ENCODE measurements at regions not wholly inside any gene's neighbourhood (a gene's known extent, or its start where the extent isn't known, plus 50 kb on each side); places are given as distances from the start of the nearest gene placed in this dataset.
"Not testable (repeated sequence)": the region's sequence is repeated elsewhere in the genome, so short reads cannot be mapped to it uniquely, and the experiment has no call there.

DNA sequence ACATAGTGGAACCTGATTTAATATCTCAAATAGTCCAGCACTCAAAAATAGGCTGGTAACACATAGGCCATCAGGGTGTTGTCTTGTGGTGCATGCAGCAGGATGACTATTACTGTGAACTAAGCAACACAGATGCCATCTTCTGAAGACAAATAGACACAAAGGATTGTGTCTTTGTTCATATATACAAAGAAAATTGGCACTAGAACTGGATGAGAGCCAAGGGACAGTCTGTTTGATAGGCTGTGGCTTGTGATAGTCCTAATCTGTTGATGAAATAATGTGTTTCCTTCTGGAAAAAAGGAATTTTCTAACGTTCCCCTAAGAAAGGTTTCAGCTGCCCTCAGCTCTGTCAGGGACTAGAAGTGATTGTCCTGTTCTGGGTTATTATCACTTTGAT, 129.8 kb downstream of the TPBG start:
- 25 to 39% methylated on average over 1 of the region's 1 CpG for WGBS, 2 donors
- no peak overlapping the region for H3K27ac ChIP-seq (ENCODE audit: low read depth in 1 of 2, low read length in 2 of 2)
- intact Hi-C loops (cut with DNase I): no loop called here

GRCh38 chr6:82494367-82494766, 130.8 kb downstream of the TPBG start:
- Histone ChIP-seq H3K4me3 (ENCODE audit: low read length in 2 of 2) (no peak overlapping the region), H3K27me3 (ENCODE audit: control insufficient read depth in 1 of 2, insufficient read depth in 2 of 2, low read length in 1 of 2) (no peaks in the 10 kb centered on the region), H3K36me3 (ENCODE audit: control insufficient read depth in 1 of 2, insufficient read depth in 2 of 2, low read length in 1 of 2) (no peaks in the 10 kb centered on the region), H3K9me3 (ENCODE audit: control insufficient read depth, low read length) (no peaks in the 10 kb centered on the region), H3K27ac (ENCODE audit: low read depth in 1 of 2, low read length in 2 of 2) (no peak overlapping the region), H3K4me1 (ENCODE audit: control insufficient read depth in 1 of 2, insufficient read depth in 2 of 2, low read length in 2 of 2) (no peaks in the 10 kb centered on the region)
- ATAC-seq (ENCODE audit: low FRiP score): no peak
- intact Hi-C loops (cut with DNase I): no loop called here
- no peak for DNase-seq

More for the DNA sequence above, 129.8 kb downstream of the TPBG start:
- H3K36me3 ChIP-seq (ENCODE audit: control insufficient read depth in 1 of 2, insufficient read depth in 2 of 2, low read length in 1 of 2): no peaks in the 10 kb centered on the region
- H3K4me3 ChIP-seq (ENCODE audit: low read length in 2 of 2): no peak overlapping the region
- DNase-seq (no peak), ATAC-seq (ENCODE audit: low FRiP score) (no peak)
- no peaks in the 10 kb centered on the region for H3K27me3 ChIP-seq (ENCODE audit: control insufficient read depth in 1 of 2, insufficient read depth in 2 of 2, low read length in 1 of 2)
- no peaks in the 10 kb centered on the region for H3K9me3 ChIP-seq (ENCODE audit: control insufficient read depth, low read length)
- H3K4me1 ChIP-seq (ENCODE audit: control insufficient read depth in 1 of 2, insufficient read depth in 2 of 2, low read length in 2 of 2): no peaks in the 10 kb centered on the region

GRCh38 chr6:82501901-82502300, 138.3 kb downstream of the TPBG start:
- intact Hi-C loops (cut with DNase I); DNase-seq: not testable (repeated sequence)

GRCh38 chr6:82506526-82506925, 142.9 kb downstream of the TPBG start:
- no peak overlapping the region for H3K4me3 ChIP-seq (ENCODE audit: low read length in 2 of 2)
- intact Hi-C loops (cut with DNase I): no loop called here
- no peaks in the 10 kb centered on the region for H3K4me1 ChIP-seq (ENCODE audit: control insufficient read depth in 1 of 2, insufficient read depth in 2 of 2, low read length in 2 of 2)
- WGBS, 2 donors: 43 to 79% methylated on average over 1 of the region's 1 CpG
- no peak for ATAC-seq (ENCODE audit: low FRiP score)
- H3K27ac ChIP-seq (ENCODE audit: low read depth in 1 of 2, low read length in 2 of 2): no peak overlapping the region
- no peaks in the 10 kb centered on the region for H3K36me3 ChIP-seq (ENCODE audit: control insufficient read depth in 1 of 2, insufficient read depth in 2 of 2, low read length in 1 of 2)
- peaks cover 4% of the 10 kb centered on the region for H3K9me3 ChIP-seq (ENCODE audit: control insufficient read depth, low read length)
- DNase-seq: no peak
- H3K27me3 ChIP-seq (ENCODE audit: control insufficient read depth in 1 of 2, insufficient read depth in 2 of 2, low read length in 1 of 2): no peaks in the 10 kb centered on the region

More at GRCh38 chr6:82501901-82502300, 138.3 kb downstream of the TPBG start:
- not testable (repeated sequence) for H3K9me3 ChIP-seq (ENCODE audit: control insufficient read depth, low read length); H3K4me3 ChIP-seq (ENCODE audit: low read length in 2 of 2); H3K27me3 ChIP-seq (ENCODE audit: control insufficient read depth in 1 of 2, insufficient read depth in 2 of 2, low read length in 1 of 2); H3K4me1 ChIP-seq (ENCODE audit: control insufficient read depth in 1 of 2, insufficient read depth in 2 of 2, low read length in 2 of 2); H3K36me3 ChIP-seq (ENCODE audit: control insufficient read depth in 1 of 2, insufficient read depth in 2 of 2, low read length in 1 of 2); ATAC-seq (ENCODE audit: low FRiP score); H3K27ac ChIP-seq (ENCODE audit: low read depth in 1 of 2, low read length in 2 of 2)
- 82 to 85% methylated on average over 5 of the region's 5 CpGs for WGBS, 2 donors

GRCh38 chr6:82507112-82507511, 143.5 kb downstream of the TPBG start:
- Histone ChIP-seq H3K4me1 (ENCODE audit: control insufficient read depth in 1 of 2, insufficient read depth in 2 of 2, low read length in 2 of 2) (no peaks in the 10 kb centered on the region), H3K36me3 (ENCODE audit: control insufficient read depth in 1 of 2, insufficient read depth in 2 of 2, low read length in 1 of 2) (no peaks in the 10 kb centered on the region), H3K27ac (ENCODE audit: low read depth in 1 of 2, low read length in 2 of 2) (no peak overlapping the region), H3K4me3 (ENCODE audit: low read length in 2 of 2) (no peak overlapping the region), H3K9me3 (ENCODE audit: control insufficient read depth, low read length) (no peaks in the 10 kb centered on the region), H3K27me3 (ENCODE audit: control insufficient read depth in 1 of 2, insufficient read depth in 2 of 2, low read length in 1 of 2) (no peaks in the 10 kb centered on the region)
- no peak for DNase-seq
- intact Hi-C loops (cut with DNase I): no loop called here
- ATAC-seq (ENCODE audit: low FRiP score): no peak
- WGBS, 2 donors: 14 to 41% methylated on average over 1 of the region's 1 CpG

GRCh38 chr6:82511546-82511945, 147.9 kb downstream of the TPBG start:
- Histone ChIP-seq H3K27ac (ENCODE audit: low read depth in 1 of 2, low read length in 2 of 2) (no peak overlapping the region), H3K4me3 (ENCODE audit: low read length in 2 of 2) (no peak overlapping the region), H3K36me3 (ENCODE audit: control insufficient read depth in 1 of 2, insufficient read depth in 2 of 2, low read length in 1 of 2) (no peaks in the 10 kb centered on the region), H3K27me3 (ENCODE audit: control insufficient read depth in 1 of 2, insufficient read depth in 2 of 2, low read length in 1 of 2) (no peaks in the 10 kb centered on the region), H3K4me1 (ENCODE audit: control insufficient read depth in 1 of 2, insufficient read depth in 2 of 2, low read length in 2 of 2) (no peaks in the 10 kb centered on the region), H3K9me3 (ENCODE audit: control insufficient read depth, low read length) (peaks cover 1% of the 10 kb centered on the region)
- ATAC-seq (ENCODE audit: low FRiP score) (no peak), DNase-seq (no peak)
- 85 to 87% methylated on average over 2 of the region's 2 CpGs for WGBS, 2 donors
- intact Hi-C loops (cut with DNase I): no loop called here

- ATAC-seq (ENCODE audit: low FRiP score); intact Hi-C loops (cut with DNase I); DNase-seq; H3K27ac ChIP-seq (ENCODE audit: low read depth in 1 of 2, low read length in 2 of 2); H3K4me3 ChIP-seq (ENCODE audit: low read length in 2 of 2); H3K9me3 ChIP-seq (ENCODE audit: control insufficient read depth, low read length); H3K4me1 ChIP-seq (ENCODE audit: control insufficient read depth in 1 of 2, insufficient read depth in 2 of 2, low read length in 2 of 2); H3K36me3 ChIP-seq (ENCODE audit: control insufficient read depth in 1 of 2, insufficient read depth in 2 of 2, low read length in 1 of 2); H3K27me3 ChIP-seq (ENCODE audit: control insufficient read depth in 1 of 2, insufficient read depth in 2 of 2, low read length in 1 of 2): not testable (repeated sequence)
- WGBS, 2 donors: 83% methylated on average over 4 of the region's 4 CpGs
Measured at GRCh38 chr6:82517896-82518295, 154.3 kb downstream of the TPBG start.

DNA sequence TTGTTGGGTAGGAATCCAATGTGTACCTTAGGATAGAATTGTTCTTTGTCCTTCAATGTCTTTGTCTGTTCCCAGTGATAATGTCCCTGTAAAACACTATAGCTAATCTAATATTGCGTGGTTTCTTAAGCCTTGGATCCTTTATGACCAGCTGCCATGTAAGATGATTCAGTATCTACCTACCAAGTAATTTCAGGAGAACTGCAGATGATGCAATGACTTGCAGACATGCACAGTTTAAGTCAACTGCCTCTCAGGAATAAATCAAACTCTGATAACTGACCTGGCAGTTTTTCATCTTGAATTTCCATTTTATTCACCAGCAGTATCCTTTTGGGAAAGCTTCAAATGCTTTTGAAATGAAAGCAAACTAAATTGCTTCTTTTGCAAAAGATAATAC, 157.8 kb downstream of the TPBG start:
- 66 to 84% methylated on average over 1 of the region's 1 CpG for WGBS, 2 donors
- intact Hi-C loops (cut with DNase I): no loop called here
- Histone ChIP-seq H3K36me3 (ENCODE audit: control insufficient read depth in 1 of 2, insufficient read depth in 2 of 2, low read length in 1 of 2) (no peaks in the 10 kb centered on the region), H3K9me3 (ENCODE audit: control insufficient read depth, low read length) (no peaks in the 10 kb centered on the region), H3K27me3 (ENCODE audit: control insufficient read depth in 1 of 2, insufficient read depth in 2 of 2, low read length in 1 of 2) (no peaks in the 10 kb centered on the region), H3K27ac (ENCODE audit: low read depth in 1 of 2, low read length in 2 of 2) (no peak overlapping the region), H3K4me3 (ENCODE audit: low read length in 2 of 2) (no peak overlapping the region), H3K4me1 (ENCODE audit: control insufficient read depth in 1 of 2, insufficient read depth in 2 of 2, low read length in 2 of 2) (no peaks in the 10 kb centered on the region)
- ATAC-seq (ENCODE audit: low FRiP score) (no peak), DNase-seq (no peak)

DNA sequence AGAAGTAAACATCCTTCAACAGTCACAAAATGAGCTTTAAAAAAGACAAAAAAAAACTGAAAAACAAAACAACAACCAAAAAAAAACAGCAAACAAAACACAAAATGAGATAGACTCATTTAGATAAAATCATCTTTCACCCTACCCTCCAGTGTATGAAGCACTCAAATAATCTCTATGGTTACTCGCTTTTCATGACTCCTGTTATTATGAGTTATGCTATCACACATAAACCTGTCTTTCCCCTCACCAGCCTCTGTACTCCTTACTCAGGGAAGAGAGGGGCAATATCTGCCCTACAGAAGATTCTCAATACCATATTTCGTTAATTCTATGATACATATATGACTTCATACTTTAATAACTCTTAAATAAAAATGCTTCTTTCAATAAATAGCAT, 158.2 kb downstream of the TPBG start:
- ATAC-seq (ENCODE audit: low FRiP score): no peak

More for the DNA sequence above, 158.2 kb downstream of the TPBG start:
- DNase-seq: no peak
- Histone ChIP-seq H3K27me3 (ENCODE audit: control insufficient read depth in 1 of 2, insufficient read depth in 2 of 2, low read length in 1 of 2) (no peaks in the 10 kb centered on the region), H3K4me1 (ENCODE audit: control insufficient read depth in 1 of 2, insufficient read depth in 2 of 2, low read length in 2 of 2) (no peaks in the 10 kb centered on the region), H3K4me3 (ENCODE audit: low read length in 2 of 2) (no peak overlapping the region), H3K9me3 (ENCODE audit: control insufficient read depth, low read length) (no peaks in the 10 kb centered on the region), H3K27ac (ENCODE audit: low read depth in 1 of 2, low read length in 2 of 2) (no peak overlapping the region), H3K36me3 (ENCODE audit: control insufficient read depth in 1 of 2, insufficient read depth in 2 of 2, low read length in 1 of 2) (no peaks in the 10 kb centered on the region)
- intact Hi-C loops (cut with DNase I): no loop called here
- 68 to 72% methylated on average over 2 of the region's 2 CpGs for WGBS, 2 donors

All from aorta (tissue), 5 donors.